Thymus (tissue), 11 donors: ENCODE measurements at regions not wholly inside any gene's neighbourhood (a gene's known extent, or its start where the extent isn't known, plus 50 kb on each side); places are given as distances from the start of the nearest gene placed in this dataset.
A peak's percentile ranks its signal among the peaks of the same experiment; 100 is the strongest.
"Not testable (repeated sequence)": the region's sequence is repeated elsewhere in the genome, so short reads cannot be mapped to it uniquely, and the experiment has no call there.

Experiments
- DNase-seq, 9 donors: peaks; one replicate each; pipeline ENCODE4 v3.0.0-alpha.2; 2013; ENCODE audit warnings: low spot score in 9 of 9, low read depth in 6 of 9, missing footprints in 1 of 9
- H3K27ac ChIP-seq, 2 donors: one replicate each; pipeline ENCODE4 v1.5.1; 2013; ENCODE audit warnings: control low read depth in 1 of 2, low read depth in 1 of 2, low read length in 1 of 2, mild to moderate bottlenecking in 1 of 2, moderate library complexity in 1 of 2
- H3K27me3 ChIP-seq, 2 donors: one replicate each; pipeline ENCODE4 v1.5.1; 2013; ENCODE audit warnings: low read length in 1 of 2; ENCODE audit not compliant: control insufficient read depth in 2 of 2, insufficient read depth in 1 of 2
- H3K36me3 ChIP-seq, 2 donors: one replicate each; pipeline ENCODE4 v1.5.1; 2013; ENCODE audit warnings: low read length in 1 of 2, mild to moderate bottlenecking in 1 of 2, moderate library complexity in 1 of 2; ENCODE audit not compliant: control insufficient read depth in 2 of 2, insufficient read depth in 2 of 2
- H3K4me1 ChIP-seq, 2 donors: one replicate each; pipeline ENCODE4 v1.5.1; 2013; ENCODE audit warnings: low read length in 2 of 2; ENCODE audit not compliant: control insufficient read depth in 2 of 2, insufficient read depth in 2 of 2
- H3K4me3 ChIP-seq, 2 donors: one replicate each; pipeline ENCODE4 v1.5.1; 2013; ENCODE audit warnings: low read length in 2 of 2, control low read depth in 1 of 2, mild to moderate bottlenecking in 1 of 2
- H3K9me3 ChIP-seq, 2 donors: one replicate each; pipeline ENCODE4 v1.5.1; 2013; ENCODE audit warnings: low read length in 1 of 2, mild to moderate bottlenecking in 1 of 2; ENCODE audit not compliant: control insufficient read depth in 2 of 2, insufficient read depth in 1 of 2
- WGBS: extraction: QIAGEN DNeasy Blood & Tissue Kit; methylation state at CpG from one replicate; pipeline ENCODE4 v1.1.7; 2013; 5-methylcytosine and 5-hydroxymethylcytosine counted together
- donor health status: healthy.

DNA sequence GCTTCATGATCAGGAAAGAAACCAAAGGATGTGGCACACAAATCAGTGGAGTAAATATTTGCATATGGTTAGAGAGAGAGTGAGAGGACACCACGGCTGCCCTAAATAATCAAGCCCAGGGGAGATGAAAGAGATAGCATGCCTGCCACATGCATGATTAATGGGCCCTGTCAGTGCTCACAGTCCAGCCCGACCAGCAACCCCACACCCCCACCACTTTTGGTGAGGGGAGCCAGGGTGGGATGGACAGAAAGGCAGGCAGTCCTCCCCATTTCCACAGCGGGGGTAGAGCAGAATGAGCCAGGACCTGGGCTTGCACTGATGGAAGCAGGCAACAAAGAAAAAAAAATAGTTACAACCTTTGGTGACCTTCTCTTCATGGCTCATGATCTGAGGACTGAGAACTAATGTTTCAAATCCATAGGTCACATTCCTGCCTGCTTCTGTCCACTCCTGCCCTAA is 545.0 kb downstream of the ETS1 start:
- no peaks in the 10 kb centered on the region for H3K27me3 ChIP-seq
- no peak for DNase-seq
- no peaks in the 10 kb centered on the region for H3K36me3 ChIP-seq
- WGBS, result 64% methylated on average over 3 of the region's 3 CpGs
- H3K27ac ChIP-seq, result no peak overlapping the region
- H3K4me1 ChIP-seq, result peaks cover 10 to 22% of the 10 kb centered on the region in 2 donors
- H3K9me3 ChIP-seq, result no peaks in the 10 kb centered on the region
- H3K4me3 ChIP-seq, result no peak overlapping the region

DNA sequence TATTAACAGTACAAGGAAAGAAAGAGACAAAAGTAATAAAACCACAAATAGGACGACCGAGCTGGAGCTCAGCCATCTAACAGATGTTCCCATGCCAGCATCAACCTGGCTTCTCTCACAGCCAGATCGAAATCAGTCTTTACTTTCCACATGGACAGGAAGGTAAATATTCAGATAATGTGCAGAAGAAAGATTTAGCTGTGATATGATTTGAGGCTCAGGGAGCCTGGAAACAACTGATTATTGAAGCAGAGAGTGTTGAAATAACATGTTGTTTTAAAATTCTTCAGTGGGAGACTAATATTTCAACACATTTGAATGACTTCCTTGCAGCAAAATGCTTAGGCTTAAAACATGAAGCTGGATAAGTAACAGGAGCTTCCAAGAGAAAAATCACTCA is 546.8 kb downstream of the ETS1 start:
- no peaks in the 10 kb centered on the region for H3K36me3 ChIP-seq
- no peak overlapping the region for H3K4me3 ChIP-seq
- no peaks in the 10 kb centered on the region for H3K9me3 ChIP-seq
- WGBS, result 5% methylated on average over 3 of the region's 3 CpGs
- DNase-seq, result no peak
- no peaks in the 10 kb centered on the region for H3K27me3 ChIP-seq
- H3K27ac ChIP-seq, result no peak overlapping the region
- H3K4me1 ChIP-seq, result peaks cover 10 to 22% of the 10 kb centered on the region in 2 donors

DNA sequence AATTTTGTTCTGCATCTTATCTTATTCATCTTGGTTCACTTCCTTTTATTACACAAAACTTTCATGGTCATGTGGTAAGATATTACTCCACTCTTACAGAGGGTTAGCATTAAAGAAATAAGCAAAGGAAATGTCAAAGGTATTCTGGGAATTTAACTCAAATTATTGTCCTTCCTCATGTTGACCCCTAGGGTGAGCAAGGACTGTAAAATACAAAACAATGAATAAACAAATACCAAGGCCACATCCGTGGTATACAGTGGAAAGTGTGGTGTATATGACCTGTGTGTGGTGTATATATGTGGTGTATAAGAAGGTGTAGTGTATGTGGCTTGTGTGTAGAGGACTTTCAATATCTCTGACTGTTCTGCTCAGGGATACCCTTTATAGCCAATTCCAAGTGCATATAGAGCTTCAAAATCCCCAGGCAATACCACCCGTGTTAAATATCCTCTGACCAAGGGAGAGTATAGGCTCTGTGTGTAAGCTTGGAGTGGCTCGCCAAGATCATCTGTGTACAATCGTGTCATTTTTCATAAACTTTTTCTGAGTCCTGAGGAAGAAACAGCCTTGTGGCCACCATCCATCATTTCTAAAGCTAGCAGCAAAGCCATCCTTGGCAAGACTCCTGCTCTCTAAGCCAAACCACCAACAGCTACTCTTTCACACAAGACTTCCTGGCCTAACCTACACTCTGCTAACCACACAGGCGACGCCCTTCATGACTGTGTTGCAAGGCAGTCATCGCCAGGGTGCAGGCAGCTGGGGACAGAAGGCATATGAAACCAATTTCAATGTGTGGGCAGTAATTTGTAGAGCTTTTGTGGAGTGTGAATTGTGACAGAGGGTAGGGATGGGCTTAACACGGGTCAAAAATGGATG is 548.0 kb downstream of the ETS1 start:
- H3K4me3 ChIP-seq, result no peak overlapping the region
- peak in 7 of 9 donors; percentile 37 to 88 (median 61) for DNase-seq
- WGBS, result 2% methylated on average over 8 of the region's 8 CpGs
- peaks cover 10 to 22% of the 10 kb centered on the region in 2 donors for H3K4me1 ChIP-seq
- no peaks in the 10 kb centered on the region for H3K9me3 ChIP-seq
- no peaks in the 10 kb centered on the region for H3K36me3 ChIP-seq
- no peaks in the 10 kb centered on the region for H3K27me3 ChIP-seq
- peak overlapping the region in 1 of 2 donors; percentile 44 for H3K27ac ChIP-seq

DNA sequence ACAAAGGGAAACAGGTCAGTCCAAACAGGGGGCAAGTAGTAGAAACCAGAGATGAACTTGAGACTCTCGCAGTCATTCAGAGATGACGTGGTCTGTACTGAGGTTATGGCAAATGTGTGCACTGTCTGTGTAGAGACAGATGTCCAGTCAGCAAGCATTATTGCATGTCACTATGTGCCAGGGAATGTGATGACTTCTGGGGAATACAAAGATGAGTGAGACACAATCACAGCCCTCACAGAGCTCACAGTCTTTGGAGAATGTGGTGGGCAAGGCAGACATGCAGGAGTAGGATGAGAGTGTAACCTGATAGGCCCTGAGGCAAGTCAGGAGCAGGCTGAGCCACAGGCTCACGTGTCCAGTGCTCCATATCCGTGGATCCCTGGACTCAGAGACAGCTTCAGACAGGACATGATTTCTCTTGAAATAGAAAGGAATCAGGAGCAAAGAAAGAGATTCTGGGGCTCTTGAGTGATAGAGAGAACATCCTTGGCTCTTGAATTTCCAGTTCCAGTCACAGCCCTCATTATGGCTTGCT is 550.7 kb downstream of the ETS1 start:
- H3K27ac ChIP-seq, result no peak overlapping the region
- WGBS, result 95% methylated on average over 4 of the region's 4 CpGs
- no peak for DNase-seq
- no peak overlapping the region for H3K4me3 ChIP-seq
- H3K9me3 ChIP-seq, result no peaks in the 10 kb centered on the region
- H3K36me3 ChIP-seq, result no peaks in the 10 kb centered on the region
- peaks cover 10 to 22% of the 10 kb centered on the region in 2 donors for H3K4me1 ChIP-seq
- no peaks in the 10 kb centered on the region for H3K27me3 ChIP-seq

DNA sequence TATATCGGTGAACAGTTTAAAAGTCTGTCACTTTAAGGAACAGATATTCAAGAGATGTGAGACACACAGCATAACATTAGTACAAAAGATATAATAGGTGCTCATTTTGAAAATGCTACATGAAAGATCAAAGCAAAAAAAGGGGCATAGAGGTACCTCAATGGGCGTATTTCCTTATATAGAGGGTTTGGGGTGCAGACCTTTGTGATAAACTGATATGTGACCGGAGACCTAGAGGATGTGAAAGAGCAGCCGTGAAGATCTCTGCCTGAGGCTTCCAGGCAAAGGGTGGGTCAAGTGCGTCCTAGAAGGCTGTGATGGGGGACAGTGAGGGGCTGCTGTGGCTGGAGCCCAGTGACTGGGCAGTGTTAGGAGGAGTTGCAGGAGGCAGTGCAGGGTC is 551.4 kb downstream of the ETS1 start:
- Histone ChIP-seq H3K36me3 (no peaks in the 10 kb centered on the region), H3K27ac (no peak overlapping the region)
- WGBS, result 92% methylated on average over 5 of the region's 5 CpGs

DNA sequence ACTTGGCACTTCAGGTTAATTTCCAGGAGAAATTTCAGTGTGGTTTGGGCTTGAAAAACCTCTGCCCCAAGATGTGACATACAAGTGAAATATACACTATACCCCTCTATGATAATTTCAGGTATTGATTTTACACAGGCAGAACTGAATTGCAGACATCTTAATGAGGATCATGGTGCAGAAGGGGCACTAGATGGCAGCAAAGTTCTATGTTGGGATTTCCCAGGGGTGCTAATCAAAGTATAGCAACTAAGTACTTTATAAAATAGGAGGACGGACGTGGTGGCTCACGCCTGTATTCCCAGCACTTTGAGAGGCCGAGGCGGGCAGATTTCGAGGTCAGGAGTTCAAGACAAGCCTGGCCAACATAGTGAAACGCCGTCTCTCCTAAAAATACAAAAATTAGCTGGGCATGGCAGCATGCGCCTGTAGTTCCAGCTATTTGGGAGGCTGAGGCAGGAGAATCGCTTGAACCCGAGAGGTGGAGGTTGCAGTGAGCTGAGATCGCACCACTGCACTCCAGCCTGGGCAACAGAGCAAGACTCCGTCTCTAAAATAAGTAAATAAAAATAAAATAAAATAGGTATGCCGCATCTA is 555.7 kb downstream of the ETS1 start:
- not testable (repeated sequence) for H3K4me1 ChIP-seq, H3K27ac ChIP-seq, H3K36me3 ChIP-seq, H3K4me3 ChIP-seq, H3K9me3 ChIP-seq, H3K27me3 ChIP-seq
- 63% methylated on average over 14 of the region's 14 CpGs for WGBS
- peak in 8 of 9 donors; percentile 44 to 82 (median 72) for DNase-seq

More for the DNA sequence above, 551.4 kb downstream of the ETS1 start:
- Histone ChIP-seq H3K4me1 (peaks cover 10 to 22% of the 10 kb centered on the region in 2 donors), H3K4me3 (no peak overlapping the region), H3K27me3 (no peaks in the 10 kb centered on the region), H3K9me3 (no peaks in the 10 kb centered on the region)
- no peak for DNase-seq

DNA sequence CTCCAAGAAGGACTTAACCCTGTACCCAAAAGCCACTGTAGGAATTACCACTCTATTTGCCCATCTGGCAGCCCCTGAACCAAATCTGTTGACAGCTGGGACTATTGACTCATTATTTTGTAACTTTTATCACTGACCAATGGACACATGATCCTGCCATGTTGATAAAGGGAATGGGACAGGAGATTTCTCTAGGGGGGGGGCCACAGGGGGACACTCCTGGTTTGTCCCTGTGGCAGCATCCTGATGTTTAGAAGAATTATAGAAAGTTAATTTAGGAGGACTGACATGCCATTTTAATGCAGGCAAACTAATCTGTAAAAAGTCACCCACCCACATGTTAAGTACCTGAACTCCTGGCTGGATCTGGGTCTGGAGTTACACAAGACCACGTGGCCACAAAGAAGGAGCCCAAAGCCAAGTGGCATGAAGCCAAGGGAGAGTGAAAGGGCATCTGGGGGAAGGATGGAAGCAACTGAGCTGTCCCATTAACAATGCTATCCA is 558.1 kb downstream of the ETS1 start:
- no peaks in the 10 kb centered on the region for H3K9me3 ChIP-seq
- H3K36me3 ChIP-seq, result no peaks in the 10 kb centered on the region
- H3K27me3 ChIP-seq, result peaks cover 0 to 3% of the 10 kb centered on the region in 2 donors
- no peak overlapping the region for H3K4me3 ChIP-seq
- DNase-seq, result no peak
- no peak overlapping the region for H3K27ac ChIP-seq
- H3K4me1 ChIP-seq, result no peaks in the 10 kb centered on the region
- WGBS, result 62% methylated on average over 1 of the region's 1 CpG

DNA sequence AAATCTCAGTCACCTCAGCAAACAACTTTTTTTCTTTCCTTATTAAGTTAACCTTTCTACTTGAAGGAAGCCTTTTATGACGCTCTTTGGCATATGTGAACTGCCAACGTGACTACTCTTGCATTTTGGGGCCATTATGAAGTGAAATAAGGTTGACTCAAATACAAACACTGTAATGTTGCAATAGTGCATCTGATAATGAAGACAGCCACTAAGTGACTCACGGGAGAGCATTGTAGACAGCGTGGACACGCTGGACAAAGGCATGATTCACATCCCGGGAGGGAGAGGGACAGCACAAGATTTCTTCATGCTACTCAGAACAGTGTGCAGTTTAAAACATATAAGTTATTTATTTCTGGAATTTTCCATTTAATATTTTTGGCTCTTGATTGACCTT is 560.8 kb downstream of the ETS1 start:
- Histone ChIP-seq H3K9me3 (no peaks in the 10 kb centered on the region), H3K4me3 (no peak overlapping the region), H3K4me1 (no peaks in the 10 kb centered on the region), H3K27me3 (peaks cover 0 to 3% of the 10 kb centered on the region in 2 donors), H3K36me3 (no peaks in the 10 kb centered on the region), H3K27ac (no peak overlapping the region)
- 78% methylated on average over 6 of the region's 6 CpGs for WGBS
- DNase-seq, result no peak

DNA sequence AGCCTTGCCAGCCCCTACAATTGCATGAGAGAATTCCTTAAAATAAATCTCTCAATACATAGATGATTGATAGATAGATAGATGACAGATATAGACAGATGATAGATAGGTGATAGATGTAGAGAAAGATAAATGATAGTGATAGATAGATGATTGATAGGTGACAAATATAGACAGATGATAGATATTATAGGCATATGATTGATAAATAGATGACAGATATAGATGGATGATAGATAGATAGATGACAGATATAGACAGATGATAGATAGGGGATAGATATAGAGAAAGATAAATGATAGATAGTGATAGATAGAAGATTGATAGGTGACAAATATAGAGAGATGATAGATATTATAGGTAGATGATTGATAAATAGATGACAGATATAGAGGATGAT is 564.6 kb downstream of the ETS1 start:
- Histone ChIP-seq H3K4me1 (no peaks in the 10 kb centered on the region), H3K9me3 (no peaks in the 10 kb centered on the region), H3K36me3 (no peaks in the 10 kb centered on the region), H3K4me3 (no peak overlapping the region), H3K27me3 (no peaks in the 10 kb centered on the region), H3K27ac (no peak overlapping the region)
- DNase-seq, result no peak
